ENCODE measurements at regions not wholly inside any gene's neighbourhood (a gene's known extent, or its start where the extent isn't known, plus 50 kb on each side); places are given as distances from the start of the nearest gene placed in this dataset.

DNA sequence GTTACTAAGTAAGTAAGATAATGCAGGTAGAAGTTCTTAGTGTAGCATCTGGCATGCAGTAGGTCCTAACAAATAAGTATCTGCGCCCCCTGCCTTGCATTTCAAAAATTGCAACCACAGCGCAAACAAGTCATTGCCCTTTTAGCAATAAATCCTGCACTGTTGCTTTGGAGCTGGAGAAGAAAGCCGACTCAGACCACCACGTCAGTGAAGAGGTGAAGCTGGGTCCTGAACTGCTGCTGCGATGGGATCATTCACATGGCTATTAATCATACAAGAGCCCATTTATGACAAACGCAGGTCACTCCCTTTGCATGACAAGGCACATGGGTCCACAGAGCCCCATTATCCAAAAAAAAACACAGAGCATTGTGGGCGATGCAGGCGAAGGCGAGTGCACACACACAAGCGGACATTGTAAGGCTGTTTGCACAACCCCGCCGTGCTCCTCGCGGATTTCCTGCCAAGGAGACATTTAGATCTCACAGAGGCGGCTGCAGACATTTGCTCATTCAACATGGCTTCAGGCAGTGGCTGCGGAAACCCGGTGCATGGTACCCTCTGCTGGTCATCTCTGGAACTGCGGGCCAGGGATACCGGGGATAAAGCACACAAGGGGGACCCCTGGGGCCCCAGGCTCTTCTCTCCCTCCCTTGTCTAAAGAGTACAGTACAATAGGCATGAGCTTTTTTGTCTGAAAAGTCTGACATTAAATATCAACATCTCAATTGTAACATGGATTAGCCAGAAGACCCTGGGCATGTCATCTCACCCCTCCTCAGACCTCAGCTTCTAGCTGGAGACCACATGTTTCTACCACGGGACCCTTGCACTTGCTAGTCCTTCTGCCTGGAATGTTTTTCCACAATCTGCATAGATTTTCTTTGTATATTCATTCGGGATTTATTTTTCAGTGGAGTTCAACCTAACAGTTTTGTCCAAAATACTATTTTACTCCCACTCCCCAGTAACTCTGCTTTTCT is 56.7 kb downstream of the CYRIA start:
- POLR2A ChIA-PET = interaction anchor here (1.1 kb wide), 1 partner anchor 30 kb away, joined by 3 read pairs; no protein-coding TSS in a partner anchor
- no peaks in the 10 kb centered on the region for H3K4me1 ChIP-seq (ENCODE audit: insufficient read depth, low read length)
- intact Hi-C loops (cut with DNase I, micrococcal nuclease) = loop anchor here (1.0 to 2.0 kb wide), 4 partner anchors 55 to 972 kb away; no protein-coding TSS in a partner anchor
- no peak overlapping the region for H3K27ac ChIP-seq (ENCODE audit: low read depth in 1 of 2, low read length in 2 of 2)
- CTCF ChIA-PET = interaction anchor here (1.3 kb wide), 1 partner anchor 669 kb away, joined by 3 read pairs; no protein-coding TSS in a partner anchor
- H3K9me3 ChIP-seq (ENCODE audit: control insufficient read depth in 1 of 2, insufficient read depth in 1 of 2, low read length in 2 of 2) = no peaks in the 10 kb centered on the region
- H3K4me3 Mint-ChIP-seq = peak overlapping the region; percentile 95
- no peaks in the 10 kb centered on the region for H3K36me3 ChIP-seq (ENCODE audit: insufficient read depth, low read length)
- H3K27ac Mint-ChIP-seq = peak overlapping the region; percentile 82
- TF ChIP-seq, protein P1, sequence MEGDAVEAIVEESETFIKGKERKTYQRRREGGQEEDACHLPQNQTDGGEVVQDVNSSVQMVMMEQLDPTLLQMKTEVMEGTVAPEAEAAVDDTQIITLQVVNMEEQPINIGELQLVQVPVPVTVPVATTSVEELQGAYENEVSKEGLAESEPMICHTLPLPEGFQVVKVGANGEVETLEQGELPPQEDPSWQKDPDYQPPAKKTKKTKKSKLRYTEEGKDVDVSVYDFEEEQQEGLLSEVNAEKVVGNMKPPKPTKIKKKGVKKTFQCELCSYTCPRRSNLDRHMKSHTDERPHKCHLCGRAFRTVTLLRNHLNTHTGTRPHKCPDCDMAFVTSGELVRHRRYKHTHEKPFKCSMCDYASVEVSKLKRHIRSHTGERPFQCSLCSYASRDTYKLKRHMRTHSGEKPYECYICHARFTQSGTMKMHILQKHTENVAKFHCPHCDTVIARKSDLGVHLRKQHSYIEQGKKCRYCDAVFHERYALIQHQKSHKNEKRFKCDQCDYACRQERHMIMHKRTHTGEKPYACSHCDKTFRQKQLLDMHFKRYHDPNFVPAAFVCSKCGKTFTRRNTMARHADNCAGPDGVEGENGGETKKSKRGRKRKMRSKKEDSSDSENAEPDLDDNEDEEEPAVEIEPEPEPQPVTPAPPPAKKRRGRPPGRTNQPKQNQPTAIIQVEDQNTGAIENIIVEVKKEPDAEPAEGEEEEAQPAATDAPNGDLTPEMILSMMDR (IDR thresholded peaks at IDR 0.05) = peak; percentile 89
- no peaks in the 10 kb centered on the region for H3K27me3 ChIP-seq (ENCODE audit: control insufficient read depth in 1 of 2, insufficient read depth in 2 of 2, low read length in 2 of 2)
- no peaks in the 10 kb centered on the region for H3K36me3 Mint-ChIP-seq (ENCODE audit: low read depth)
- ATAC-seq (ENCODE audit: poor library complexity) (peak; percentile 91), DNase-seq (peak; percentile 73 to 88 (median 82))
- no peaks in the 10 kb centered on the region for H3K9me3 Mint-ChIP-seq
- H3K27me3 Mint-ChIP-seq = peaks cover 5% of the 10 kb centered on the region
- peak overlapping the region; percentile 67 for H3K4me3 ChIP-seq (ENCODE audit: low read length)
- peaks cover 8% of the 10 kb centered on the region for H3K4me1 Mint-ChIP-seq (ENCODE audit: low read depth)

DNA sequence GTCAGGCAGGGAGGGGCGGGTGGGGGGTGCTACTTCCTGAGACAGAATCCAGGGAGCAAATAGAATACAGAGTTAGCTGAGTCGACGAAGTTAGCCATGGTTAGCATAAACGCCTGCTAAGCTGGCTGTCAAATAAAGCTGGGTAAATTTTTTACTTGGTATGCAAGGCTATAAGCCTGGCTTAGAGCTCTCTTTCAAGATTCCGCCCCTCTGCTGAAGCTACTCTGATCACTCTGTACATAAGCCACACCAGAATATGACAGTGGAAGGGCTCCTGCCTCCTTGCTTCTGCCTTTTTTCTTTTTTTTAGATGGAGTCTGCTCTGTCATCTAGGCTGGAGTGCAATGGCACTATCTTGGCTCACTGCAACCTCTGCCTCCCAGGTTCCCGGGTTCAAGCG is 58.3 kb downstream of the CYRIA start:
- ChIA-PET CTCF (no interaction called here), POLR2A (no interaction called here)
- TF ChIP-seq, protein P1 (IDR thresholded peaks at IDR 0.05) = no peak
- H3K27me3 Mint-ChIP-seq = peaks cover 12% of the 10 kb centered on the region
- peaks cover 0 to 3% of the 10 kb centered on the region in 2 experiments for H3K27me3 ChIP-seq (ENCODE audit: control insufficient read depth in 1 of 2, insufficient read depth in 2 of 2, low read length in 2 of 2)
- no peaks in the 10 kb centered on the region for H3K36me3 Mint-ChIP-seq (ENCODE audit: low read depth)
- no peak overlapping the region for H3K27ac ChIP-seq (ENCODE audit: low read depth in 1 of 2, low read length in 2 of 2)
- H3K4me3 Mint-ChIP-seq = no peak overlapping the region
- H3K9me3 ChIP-seq (ENCODE audit: control insufficient read depth in 1 of 2, insufficient read depth in 1 of 2, low read length in 2 of 2) = no peaks in the 10 kb centered on the region
- no peak overlapping the region for H3K4me3 ChIP-seq (ENCODE audit: low read length)
- H3K4me1 ChIP-seq (ENCODE audit: insufficient read depth, low read length) = no peaks in the 10 kb centered on the region
- DNase-seq (no peak), ATAC-seq (ENCODE audit: poor library complexity) (no peak)
- intact Hi-C loops (cut with DNase I, micrococcal nuclease) = no loop called here
- no peaks in the 10 kb centered on the region for H3K36me3 ChIP-seq (ENCODE audit: insufficient read depth, low read length)
- no peaks in the 10 kb centered on the region for H3K9me3 Mint-ChIP-seq
- H3K27ac Mint-ChIP-seq = no peak overlapping the region
- H3K4me1 Mint-ChIP-seq (ENCODE audit: low read depth) = peaks cover 8% of the 10 kb centered on the region

DNA sequence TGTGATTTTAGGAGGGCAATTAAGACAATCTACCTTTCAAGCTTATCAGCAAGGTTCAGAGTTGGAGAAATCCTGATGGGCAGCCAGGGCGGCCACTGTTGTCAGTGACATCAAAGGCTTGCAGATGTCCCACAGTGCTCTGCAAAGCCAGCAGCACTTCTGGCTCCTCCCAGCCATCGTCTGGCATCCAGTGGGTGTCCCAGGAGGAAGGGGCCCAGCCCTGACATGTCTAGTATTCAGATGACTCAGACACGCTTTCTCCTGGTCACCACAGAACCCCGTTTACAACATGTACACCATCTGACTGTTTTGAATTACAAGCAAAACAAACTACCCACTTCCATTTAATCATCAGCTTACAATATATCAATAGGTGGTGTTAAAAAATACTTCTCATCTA is 61.4 kb downstream of the CYRIA start:
- intact Hi-C loops (cut with DNase I, micrococcal nuclease) = no loop called here
- Histone ChIP-seq H3K9me3 (ENCODE audit: control insufficient read depth in 1 of 2, insufficient read depth in 1 of 2, low read length in 2 of 2) (no peaks in the 10 kb centered on the region), H3K4me3 (ENCODE audit: low read length) (no peak overlapping the region), H3K27ac (ENCODE audit: low read depth in 1 of 2, low read length in 2 of 2) (no peak overlapping the region), H3K27me3 (ENCODE audit: control insufficient read depth in 1 of 2, insufficient read depth in 2 of 2, low read length in 2 of 2) (peaks cover 0 to 3% of the 10 kb centered on the region in 2 experiments), H3K4me1 (ENCODE audit: insufficient read depth, low read length) (no peaks in the 10 kb centered on the region), H3K36me3 (ENCODE audit: insufficient read depth, low read length) (no peaks in the 10 kb centered on the region)
- no peak for DNase-seq
- peaks cover 23% of the 10 kb centered on the region for H3K27me3 Mint-ChIP-seq
- H3K9me3 Mint-ChIP-seq = no peaks in the 10 kb centered on the region
- H3K4me3 Mint-ChIP-seq = no peak overlapping the region
- H3K4me1 Mint-ChIP-seq (ENCODE audit: low read depth) = peaks cover 8% of the 10 kb centered on the region
- H3K36me3 Mint-ChIP-seq (ENCODE audit: low read depth) = no peaks in the 10 kb centered on the region
- no peak overlapping the region for H3K27ac Mint-ChIP-seq
- CTCF ChIA-PET = no interaction called here
- ATAC-seq (ENCODE audit: poor library complexity) = no peak
- TF ChIP-seq, protein P1 (IDR thresholded peaks at IDR 0.05) = no peak
- POLR2A ChIA-PET = no interaction called here
